ENCODE measurements at regions not wholly inside any gene's neighbourhood (a gene's known extent, or its start where the extent isn't known, plus 50 kb on each side); places are given as distances from the start of the nearest gene placed in this dataset.

DNA sequence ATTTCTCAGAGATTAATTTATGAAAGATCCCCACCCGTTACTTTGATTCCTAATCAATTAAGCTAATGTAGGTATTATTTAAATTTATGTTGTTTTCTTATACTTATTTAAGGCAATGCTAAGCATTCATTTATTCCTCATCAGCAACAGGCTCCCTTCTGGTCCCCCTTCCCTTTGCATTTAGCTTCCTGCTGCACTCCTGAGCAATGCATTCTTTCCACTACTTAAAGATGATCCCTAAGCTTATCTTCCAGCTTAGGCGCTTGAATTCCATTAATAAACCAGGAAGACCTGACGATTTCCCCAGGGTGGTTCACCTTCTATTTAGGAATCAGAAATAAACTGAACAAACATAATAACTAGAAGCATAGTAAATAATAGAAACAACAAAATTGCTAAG is 1003.1 kb downstream of the FSTL5 start:
- no peak overlapping the region for H3K27ac ChIP-seq (ENCODE audit: poor library complexity, severe bottlenecking)
- TF ChIP-seq, protein P1, sequence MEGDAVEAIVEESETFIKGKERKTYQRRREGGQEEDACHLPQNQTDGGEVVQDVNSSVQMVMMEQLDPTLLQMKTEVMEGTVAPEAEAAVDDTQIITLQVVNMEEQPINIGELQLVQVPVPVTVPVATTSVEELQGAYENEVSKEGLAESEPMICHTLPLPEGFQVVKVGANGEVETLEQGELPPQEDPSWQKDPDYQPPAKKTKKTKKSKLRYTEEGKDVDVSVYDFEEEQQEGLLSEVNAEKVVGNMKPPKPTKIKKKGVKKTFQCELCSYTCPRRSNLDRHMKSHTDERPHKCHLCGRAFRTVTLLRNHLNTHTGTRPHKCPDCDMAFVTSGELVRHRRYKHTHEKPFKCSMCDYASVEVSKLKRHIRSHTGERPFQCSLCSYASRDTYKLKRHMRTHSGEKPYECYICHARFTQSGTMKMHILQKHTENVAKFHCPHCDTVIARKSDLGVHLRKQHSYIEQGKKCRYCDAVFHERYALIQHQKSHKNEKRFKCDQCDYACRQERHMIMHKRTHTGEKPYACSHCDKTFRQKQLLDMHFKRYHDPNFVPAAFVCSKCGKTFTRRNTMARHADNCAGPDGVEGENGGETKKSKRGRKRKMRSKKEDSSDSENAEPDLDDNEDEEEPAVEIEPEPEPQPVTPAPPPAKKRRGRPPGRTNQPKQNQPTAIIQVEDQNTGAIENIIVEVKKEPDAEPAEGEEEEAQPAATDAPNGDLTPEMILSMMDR (IDR thresholded peaks at IDR 0.05; ENCODE audit: poor library complexity, severe bottlenecking), result no peak
- no peaks in the 10 kb centered on the region for H3K4me1 ChIP-seq (ENCODE audit: insufficient read depth, poor library complexity, severe bottlenecking)
- ATAC-seq (ENCODE audit: low read depth) (no peak), DNase-seq (ENCODE audit: low spot score) (no peak)
- no peak overlapping the region for H3K4me3 ChIP-seq (ENCODE audit: severe bottlenecking)
- H3K9me3 ChIP-seq (ENCODE audit: severe bottlenecking), result no peaks in the 10 kb centered on the region
- no peaks in the 10 kb centered on the region for H3K36me3 ChIP-seq (ENCODE audit: low read depth)
- no peaks in the 10 kb centered on the region for H3K27me3 ChIP-seq (ENCODE audit: insufficient read depth, poor library complexity, severe bottlenecking)

DNA sequence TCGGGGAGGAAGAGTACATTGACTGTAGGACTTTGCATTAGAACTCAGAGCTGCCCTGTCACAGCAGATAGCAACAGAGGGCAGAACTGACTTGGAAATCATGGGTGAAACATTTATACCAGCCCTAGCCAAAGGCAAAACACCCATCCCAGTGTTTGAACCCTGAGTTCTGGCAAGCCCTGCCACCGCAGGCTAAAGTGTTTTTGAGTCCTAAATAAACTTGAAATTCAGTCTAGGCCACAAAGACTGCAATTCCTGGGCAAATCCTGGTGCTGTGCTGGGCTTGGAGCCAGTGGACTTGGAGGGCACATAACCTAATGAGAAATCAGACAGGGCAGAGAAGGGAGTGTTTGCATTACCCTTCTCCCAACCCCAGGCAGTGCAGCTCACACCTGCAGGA is 1015.7 kb downstream of the FSTL5 start:
- ATAC-seq (ENCODE audit: low read depth) (no peak), DNase-seq (ENCODE audit: low spot score) (no peak)
- no peak overlapping the region for H3K27ac ChIP-seq (ENCODE audit: poor library complexity, severe bottlenecking)
- H3K27me3 ChIP-seq (ENCODE audit: insufficient read depth, poor library complexity, severe bottlenecking), result no peaks in the 10 kb centered on the region
- no peaks in the 10 kb centered on the region for H3K36me3 ChIP-seq (ENCODE audit: low read depth)
- H3K4me3 ChIP-seq (ENCODE audit: severe bottlenecking), result no peak overlapping the region
- no peaks in the 10 kb centered on the region for H3K9me3 ChIP-seq (ENCODE audit: severe bottlenecking)
- H3K4me1 ChIP-seq (ENCODE audit: insufficient read depth, poor library complexity, severe bottlenecking), result no peaks in the 10 kb centered on the region
- TF ChIP-seq, protein P1 (IDR thresholded peaks at IDR 0.05; ENCODE audit: poor library complexity, severe bottlenecking), result no peak

DNA sequence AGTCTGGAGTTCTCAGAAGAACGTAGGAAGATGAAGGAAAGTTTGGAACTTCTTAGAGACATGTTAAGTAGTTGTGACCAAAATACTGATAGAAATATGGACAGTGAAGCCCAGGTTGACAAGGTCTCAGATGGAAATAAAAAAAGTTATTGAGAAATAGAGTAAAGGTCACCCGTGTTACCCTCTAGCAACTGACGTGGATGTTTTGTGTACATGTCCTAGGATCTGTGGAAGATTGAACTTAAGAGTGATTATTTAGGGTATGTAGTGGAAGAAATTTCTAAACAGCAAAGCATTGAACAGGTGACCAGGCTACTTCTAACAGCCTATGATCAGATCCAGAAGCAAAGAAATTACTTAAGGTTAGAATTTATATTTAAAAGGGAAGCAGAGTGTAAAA is 1020.4 kb downstream of the FSTL5 start:
- TF ChIP-seq, protein P1 (IDR thresholded peaks at IDR 0.05; ENCODE audit: poor library complexity, severe bottlenecking), result no peak
- no peak overlapping the region for H3K27ac ChIP-seq (ENCODE audit: poor library complexity, severe bottlenecking)
- no peaks in the 10 kb centered on the region for H3K4me1 ChIP-seq (ENCODE audit: insufficient read depth, poor library complexity, severe bottlenecking)
- H3K9me3 ChIP-seq (ENCODE audit: severe bottlenecking), result no peaks in the 10 kb centered on the region
- no peaks in the 10 kb centered on the region for H3K27me3 ChIP-seq (ENCODE audit: insufficient read depth, poor library complexity, severe bottlenecking)
- no peak overlapping the region for H3K4me3 ChIP-seq (ENCODE audit: severe bottlenecking)
- DNase-seq (ENCODE audit: low spot score) (no peak), ATAC-seq (ENCODE audit: low read depth) (no peak)
- no peaks in the 10 kb centered on the region for H3K36me3 ChIP-seq (ENCODE audit: low read depth)

DNA sequence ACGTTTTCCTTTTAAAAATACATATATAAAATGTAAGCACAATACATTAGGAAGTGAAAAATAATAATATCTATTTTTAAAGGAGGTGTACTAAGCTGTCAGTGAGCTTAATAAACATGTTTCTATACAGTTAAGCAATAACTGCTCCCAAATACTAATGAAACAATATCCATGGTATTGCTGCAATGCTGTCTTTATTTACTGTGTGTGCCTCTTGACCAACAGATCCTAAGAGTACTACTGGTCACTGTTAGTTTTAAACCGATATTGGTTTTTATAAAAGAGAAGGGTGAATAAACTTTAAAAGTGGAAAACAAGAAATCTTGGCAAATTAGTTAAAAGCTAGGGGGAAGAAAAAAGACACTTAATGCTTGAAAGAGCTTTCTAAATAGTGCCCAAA is 1029.0 kb downstream of the FSTL5 start:
- Histone ChIP-seq H3K27me3 (ENCODE audit: insufficient read depth, poor library complexity, severe bottlenecking) (no peaks in the 10 kb centered on the region), H3K9me3 (ENCODE audit: severe bottlenecking) (no peaks in the 10 kb centered on the region), H3K4me1 (ENCODE audit: insufficient read depth, poor library complexity, severe bottlenecking) (no peaks in the 10 kb centered on the region), H3K27ac (ENCODE audit: poor library complexity, severe bottlenecking) (no peak overlapping the region), H3K36me3 (ENCODE audit: low read depth) (no peaks in the 10 kb centered on the region), H3K4me3 (ENCODE audit: severe bottlenecking) (no peak overlapping the region)
- TF ChIP-seq, protein P1 (IDR thresholded peaks at IDR 0.05; ENCODE audit: poor library complexity, severe bottlenecking), result no peak
- ATAC-seq (ENCODE audit: low read depth) (no peak), DNase-seq (ENCODE audit: low spot score) (no peak)

DNA sequence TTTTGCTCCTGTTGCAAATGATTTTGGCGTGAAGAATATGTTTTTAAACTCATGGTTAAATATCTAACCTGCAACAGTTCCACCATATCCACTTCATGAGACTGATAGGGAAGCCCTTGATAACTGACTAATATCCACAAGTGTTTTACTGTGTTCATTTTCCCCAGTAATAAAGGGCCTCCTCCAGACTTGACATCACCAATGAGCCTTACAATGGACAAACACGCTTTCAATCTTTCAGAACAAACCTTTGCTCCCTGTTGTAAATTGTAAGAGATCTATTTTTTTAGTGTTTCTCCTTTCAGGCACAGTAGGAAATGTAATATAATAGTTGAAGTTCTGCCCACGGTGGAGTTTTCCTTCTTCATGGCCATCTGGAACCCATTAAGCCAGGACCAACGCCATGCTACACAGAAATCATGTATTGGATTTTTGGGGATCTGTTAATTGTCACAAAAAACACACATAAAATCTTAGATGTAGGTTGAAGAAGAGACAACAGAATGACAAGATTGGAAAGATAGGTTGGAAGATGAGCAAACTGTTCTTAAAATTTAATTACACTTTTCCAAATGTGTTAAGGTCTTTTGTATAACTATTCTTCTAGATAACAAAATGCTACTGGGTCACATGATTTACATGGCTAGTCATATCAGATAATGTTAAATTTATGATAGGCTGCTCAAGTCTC is 1030.1 kb downstream of the FSTL5 start:
- TF ChIP-seq, protein P1 (IDR thresholded peaks at IDR 0.05; ENCODE audit: poor library complexity, severe bottlenecking), result no peak
- Histone ChIP-seq H3K4me3 (ENCODE audit: severe bottlenecking) (no peak overlapping the region), H3K27ac (ENCODE audit: poor library complexity, severe bottlenecking) (no peak overlapping the region), H3K4me1 (ENCODE audit: insufficient read depth, poor library complexity, severe bottlenecking) (no peaks in the 10 kb centered on the region), H3K36me3 (ENCODE audit: low read depth) (no peaks in the 10 kb centered on the region), H3K27me3 (ENCODE audit: insufficient read depth, poor library complexity, severe bottlenecking) (no peaks in the 10 kb centered on the region), H3K9me3 (ENCODE audit: severe bottlenecking) (no peaks in the 10 kb centered on the region)
- ATAC-seq (ENCODE audit: low read depth) (no peak), DNase-seq (ENCODE audit: low spot score) (no peak)

All from RWPE2 (cell line).